HEK293T (cell line): ENCODE measurements at regions not wholly inside any gene's neighbourhood (a gene's known extent, or its start where the extent isn't known, plus 50 kb on each side); places are given as distances from the start of the nearest gene placed in this dataset.

ENCODE experiments used
- ARNT ChIP-seq: fragments of 450-650 bp; IDR thresholded peaks from 2 replicates; pipeline ENCODE4 v1.6.1; 2017; ENCODE audit warnings: mild to moderate bottlenecking
- BHLHE40 ChIP-seq: fragments of 450-650 bp; IDR thresholded peaks from 2 replicates; pipeline ENCODE4 v1.6.1; 2016; ENCODE audit warnings: mild to moderate bottlenecking, moderate library complexity, borderline replicate concordance
- ELF4 ChIP-seq: fragments of 450-650 bp; IDR thresholded peaks from 2 replicates; pipeline ENCODE4 v1.6.1; 2017; ENCODE audit warnings: antibody characterized with exemption
- FOXA1 ChIP-seq: fragments of 450-650 bp; IDR thresholded peaks from 2 replicates; pipeline ENCODE4 v1.6.1; 2016; ENCODE audit warnings: mild to moderate bottlenecking
- FOXK2 ChIP-seq: fragments of 450-650 bp; IDR thresholded peaks from 2 replicates; pipeline ENCODE4 v1.6.1; 2016; ENCODE audit warnings: mild to moderate bottlenecking
- L3MBTL2 ChIP-seq: fragments of 450-650 bp; conservative IDR thresholded peaks from 2 replicates; pipeline ENCODE4 v1.6.1; 2016; ENCODE audit warnings: mild to moderate bottlenecking
- SP1 ChIP-seq: fragments of 450-650 bp; IDR thresholded peaks from 2 replicates; pipeline ENCODE4 v1.6.1; 2017
- SUZ12 ChIP-seq: fragments of 450-650 bp; IDR thresholded peaks from 2 replicates; pipeline ENCODE4 v1.6.1; 2016; ENCODE audit warnings: mild to moderate bottlenecking
- TF ChIP-seq, protein P1 (sequence below): fragments of 450-650 bp; IDR thresholded peaks from 2 replicates; pipeline ENCODE4 v1.6.1; 2016

GRCh38 chr2:239475161-239476028 is 74.6 kb upstream of the HDAC4 start:
- TF ChIP-seq SP1 (no peak), FOXA1 (no peak), BHLHE40 (no peak), ELF4 (no peak), ARNT (no peak), SUZ12 (no peak), FOXK2 (no peak), L3MBTL2 (no peak)
- TF ChIP-seq, protein P1, sequence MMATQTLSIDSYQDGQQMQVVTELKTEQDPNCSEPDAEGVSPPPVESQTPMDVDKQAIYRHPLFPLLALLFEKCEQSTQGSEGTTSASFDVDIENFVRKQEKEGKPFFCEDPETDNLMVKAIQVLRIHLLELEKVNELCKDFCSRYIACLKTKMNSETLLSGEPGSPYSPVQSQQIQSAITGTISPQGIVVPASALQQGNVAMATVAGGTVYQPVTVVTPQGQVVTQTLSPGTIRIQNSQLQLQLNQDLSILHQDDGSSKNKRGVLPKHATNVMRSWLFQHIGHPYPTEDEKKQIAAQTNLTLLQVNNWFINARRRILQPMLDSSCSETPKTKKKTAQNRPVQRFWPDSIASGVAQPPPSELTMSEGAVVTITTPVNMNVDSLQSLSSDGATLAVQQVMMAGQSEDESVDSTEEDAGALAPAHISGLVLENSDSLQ: no peak
